Activated B cell treated with CpG ODN at 0.5 μM for 24 hours (primary cell): ENCODE measurements at regions not wholly inside any gene's neighbourhood (a gene's known extent, or its start where the extent isn't known, plus 50 kb on each side); places are given as distances from the start of the nearest gene placed in this dataset.

Experiments
- ATAC-seq: fragments of 200-7000 bp; cut with Tn5 transposase; one replicate; pipeline ENCODE4 v1.10.0; 2021; ENCODE audit warnings: low read depth, mild to moderate bottlenecking, moderate library complexity
- CTCF ChIA-PET: fragments of 350-600 bp; sonication (Branson Sonifier 250); formaldehyde crosslinking; loops from one replicate; lab custom pipeline; 2021; ENCODE audit warnings: antibody characterized with exemption; lab: Charles Lee
- POLR2A ChIA-PET: fragments of 350-600 bp; sonication (Branson Sonifier 250); formaldehyde crosslinking; loops from one replicate; lab custom pipeline; 2021; ENCODE audit warnings: antibody characterized with exemption; lab: Charles Lee
- DNase-seq: peaks from one replicate; pipeline ENCODE4 v3.0.0; 2022
- H3K27ac Mint-ChIP-seq: one replicate; pipeline ENCODE4 v1.8.0; 2020; ENCODE audit warnings: mixed read lengths
- H3K27me3 Mint-ChIP-seq: one replicate; pipeline ENCODE4 v1.8.0; 2021; ENCODE audit warnings: mixed read lengths
- H3K36me3 Mint-ChIP-seq: one replicate; pipeline ENCODE4 v1.8.0; 2021; ENCODE audit warnings: low read depth, mixed read lengths
- H3K4me1 Mint-ChIP-seq: one replicate; pipeline ENCODE4 v1.8.0; 2021; ENCODE audit warnings: mixed read lengths
- H3K4me3 Mint-ChIP-seq: one replicate; pipeline ENCODE4 v1.8.0; 2020; ENCODE audit warnings: mild to moderate bottlenecking, mixed read lengths
- H3K9me3 Mint-ChIP-seq: one replicate; pipeline ENCODE4 v1.8.0; 2020; ENCODE audit warnings: mixed read lengths
- CTCF ChIP-seq: fragments of 200-600 bp; IDR thresholded peaks from one replicate; pipeline ENCODE4 v1.8.0; 2022; ENCODE audit warnings: antibody characterized with exemption, mild to moderate bottlenecking
- intact Hi-C: fragments of 100-400 bp; cut with micrococcal nuclease; formaldehyde crosslinking; loops from one replicate; pipeline ENCODE4 v1.15.1; 2024

DNA sequence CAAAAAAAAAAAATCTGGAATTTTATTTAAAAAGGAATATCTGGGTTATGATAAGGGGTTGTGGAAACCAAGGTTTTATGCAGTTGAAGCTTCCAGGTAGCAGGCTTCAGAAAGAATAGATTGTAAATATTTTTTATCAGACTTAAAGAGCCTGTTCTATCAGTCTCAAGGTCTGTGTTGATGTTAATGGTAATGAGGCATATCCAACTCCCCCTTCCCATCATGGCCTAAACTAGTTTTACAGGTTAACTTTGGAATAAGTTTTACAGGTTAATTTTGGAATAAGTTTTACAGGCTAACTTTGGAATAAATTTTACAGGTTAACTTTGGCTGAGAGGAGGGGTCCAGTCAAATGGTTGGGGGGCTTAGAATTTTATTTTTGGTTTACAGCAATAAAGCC is 92.4 kb downstream of the CD24 start:
- ChIA-PET CTCF (no interaction called here), POLR2A (no interaction called here)
- DNase-seq, result no peak
- H3K4me1 Mint-ChIP-seq, result no peaks in the 10 kb centered on the region
- no peak overlapping the region for H3K4me3 Mint-ChIP-seq
- no peak for TF ChIP-seq CTCF
- ATAC-seq, result no peak
- H3K36me3 Mint-ChIP-seq, result no peaks in the 10 kb centered on the region
- H3K27me3 Mint-ChIP-seq, result no peaks in the 10 kb centered on the region
- no peak overlapping the region for H3K27ac Mint-ChIP-seq
- H3K9me3 Mint-ChIP-seq, result no peaks in the 10 kb centered on the region
- intact Hi-C loops, result no loop called here

DNA sequence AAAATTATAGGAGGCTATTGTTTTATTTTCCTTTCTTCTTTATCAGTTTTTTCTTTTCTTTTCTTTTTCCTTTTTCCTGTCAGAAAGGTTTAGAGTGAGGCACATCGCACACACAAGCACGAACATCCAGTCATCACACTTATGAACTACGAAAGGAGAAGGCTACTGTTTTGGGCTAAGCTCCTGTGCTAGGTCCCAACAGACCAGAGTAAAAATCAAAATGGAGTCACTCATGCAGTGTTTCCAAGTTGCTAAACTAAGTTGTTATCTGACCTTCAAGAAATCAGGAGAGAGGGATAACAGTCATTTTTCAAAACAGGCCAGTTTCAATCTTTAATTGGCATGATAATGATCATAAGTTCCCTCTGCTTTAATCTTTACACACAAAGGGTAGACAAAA is 93.6 kb downstream of the CD24 start:
- ChIA-PET POLR2A (no interaction called here), CTCF (no interaction called here)
- no peak overlapping the region for H3K4me3 Mint-ChIP-seq
- no peaks in the 10 kb centered on the region for H3K27me3 Mint-ChIP-seq
- no peak for TF ChIP-seq CTCF
- no peak overlapping the region for H3K27ac Mint-ChIP-seq
- intact Hi-C loops, result no loop called here
- H3K36me3 Mint-ChIP-seq, result no peaks in the 10 kb centered on the region
- no peaks in the 10 kb centered on the region for H3K4me1 Mint-ChIP-seq
- ATAC-seq (no peak), DNase-seq (no peak)
- peaks cover 2% of the 10 kb centered on the region for H3K9me3 Mint-ChIP-seq

DNA sequence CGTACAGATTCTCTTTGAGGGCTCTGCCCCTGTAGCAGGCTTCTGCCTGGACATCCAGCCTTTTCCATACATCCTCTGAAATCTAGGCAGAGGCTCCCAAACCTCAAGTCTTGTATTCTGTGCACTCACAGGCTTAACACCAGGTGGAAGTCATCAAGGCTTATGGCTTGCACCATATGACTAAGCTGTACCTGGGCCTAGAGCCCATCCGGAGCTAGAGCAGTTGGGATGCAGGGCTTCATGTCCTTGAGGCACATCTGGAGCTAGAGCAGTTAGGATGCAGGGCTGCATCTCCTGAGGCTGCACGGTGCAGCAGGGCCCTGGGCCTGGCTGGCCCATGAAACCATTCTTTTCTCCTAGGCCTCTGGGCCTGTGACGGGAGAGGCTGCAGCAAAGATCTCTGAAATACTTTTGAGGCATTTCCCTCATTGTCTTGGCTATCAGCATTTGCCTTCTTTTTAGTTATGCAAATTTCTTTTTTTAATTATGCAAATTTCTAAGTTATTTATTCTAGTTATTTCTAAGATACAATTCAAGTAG is 98.7 kb downstream of the CD24 start:
- ATAC-seq (no peak), DNase-seq (no peak)
- POLR2A ChIA-PET, result no interaction called here
- H3K27ac Mint-ChIP-seq, result no peak overlapping the region
- no peaks in the 10 kb centered on the region for H3K4me1 Mint-ChIP-seq
- no peak for TF ChIP-seq CTCF
- no peaks in the 10 kb centered on the region for H3K27me3 Mint-ChIP-seq
- H3K9me3 Mint-ChIP-seq, result peaks cover 8% of the 10 kb centered on the region
- intact Hi-C loops, result no loop called here
- CTCF ChIA-PET, result no interaction called here
- H3K36me3 Mint-ChIP-seq, result no peaks in the 10 kb centered on the region
- H3K4me3 Mint-ChIP-seq, result no peak overlapping the region

DNA sequence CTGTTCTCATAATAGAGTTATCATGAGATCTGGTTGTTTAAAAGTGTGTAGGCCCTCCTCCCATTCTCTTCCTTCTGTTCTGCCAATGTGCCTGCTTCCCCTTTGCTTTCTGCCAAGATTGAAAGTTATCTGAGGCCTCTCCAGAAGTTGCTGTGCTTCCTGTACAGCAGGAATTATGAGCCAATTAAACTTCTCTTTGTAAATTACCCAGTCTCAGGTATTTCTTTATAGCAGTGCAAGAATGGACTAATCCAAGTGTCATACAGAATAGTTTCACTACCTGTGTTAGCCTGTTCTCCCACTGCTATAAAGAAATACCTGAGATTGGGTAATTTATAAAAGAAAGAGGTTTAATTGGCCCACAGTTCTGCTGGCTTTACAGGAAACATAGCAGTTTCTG is 100.0 kb downstream of the CD24 start:
- TF ChIP-seq CTCF, result no peak
- ATAC-seq (no peak), DNase-seq (no peak)
- H3K4me1 Mint-ChIP-seq, result no peaks in the 10 kb centered on the region
- no peaks in the 10 kb centered on the region for H3K36me3 Mint-ChIP-seq
- CTCF ChIA-PET, result no interaction called here
- POLR2A ChIA-PET, result no interaction called here
- intact Hi-C loops, result no loop called here
- no peaks in the 10 kb centered on the region for H3K27me3 Mint-ChIP-seq
- no peak overlapping the region for H3K27ac Mint-ChIP-seq
- no peak overlapping the region for H3K4me3 Mint-ChIP-seq
- H3K9me3 Mint-ChIP-seq, result peaks cover 11% of the 10 kb centered on the region

- CTCF ChIA-PET, result no interaction called here
- intact Hi-C loops, result no loop called here
- Mint-ChIP-seq H3K4me3 (no peak overlapping the region), H3K27ac (no peak overlapping the region), H3K4me1 (no peaks in the 10 kb centered on the region), H3K27me3 (no peaks in the 10 kb centered on the region), H3K9me3 (peaks cover 19% of the 10 kb centered on the region), H3K36me3 (no peaks in the 10 kb centered on the region)
- ATAC-seq (no peak), DNase-seq (no peak)
- POLR2A ChIA-PET, result interaction anchor here (0.6 to 0.7 kb wide), 3 partner anchors 48 to 356 kb away, joined by 3 to 4 read pairs (median 3); no protein-coding TSS in a partner anchor
- TF ChIP-seq CTCF, result no peak
These were observed 102.5 kb downstream of the CD24 start for GRCh38 chr6:106872049-106872448.
